ENCODE measurements at regions not wholly inside any gene's neighbourhood (a gene's known extent, or its start where the extent isn't known, plus 50 kb on each side); places are given as distances from the start of the nearest gene placed in this dataset.

DNA sequence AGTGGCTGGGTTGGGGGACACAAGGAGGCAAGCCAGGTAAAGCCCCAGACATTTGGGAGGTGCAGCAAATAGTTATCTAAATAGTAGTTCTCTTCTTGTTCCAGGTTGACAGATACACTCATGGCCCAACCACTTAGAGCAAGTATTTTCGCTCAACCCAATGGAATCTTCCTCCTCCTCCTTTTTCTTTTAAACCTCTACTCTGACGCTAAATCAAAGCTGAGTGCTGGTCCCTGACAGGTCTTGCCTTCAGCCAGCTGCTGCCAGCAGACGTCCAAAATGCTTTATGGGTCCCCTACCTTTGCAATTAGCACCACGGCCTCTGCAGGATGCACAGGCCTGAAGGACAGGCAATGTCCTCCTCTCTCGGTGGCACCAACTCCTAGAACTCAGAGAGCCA, 558.5 kb downstream of the MIAT start:
- Histone ChIP-seq H3K4me1 (ENCODE audit: control insufficient read depth in 1 of 2, insufficient read depth in 1 of 2, low read depth in 1 of 2, low read length in 1 of 2) (no peaks in the 10 kb centered on the region), H3K27ac (no peak overlapping the region), H3K4me3 (ENCODE audit: low read depth in 1 of 2, low read length in 1 of 2) (no peak overlapping the region), H3K36me3 (no peaks in the 10 kb centered on the region), H3K27me3 (peaks cover 24% of the 10 kb centered on the region), H3K9me3 (no peaks in the 10 kb centered on the region)
- TF ChIP-seq, protein P1, sequence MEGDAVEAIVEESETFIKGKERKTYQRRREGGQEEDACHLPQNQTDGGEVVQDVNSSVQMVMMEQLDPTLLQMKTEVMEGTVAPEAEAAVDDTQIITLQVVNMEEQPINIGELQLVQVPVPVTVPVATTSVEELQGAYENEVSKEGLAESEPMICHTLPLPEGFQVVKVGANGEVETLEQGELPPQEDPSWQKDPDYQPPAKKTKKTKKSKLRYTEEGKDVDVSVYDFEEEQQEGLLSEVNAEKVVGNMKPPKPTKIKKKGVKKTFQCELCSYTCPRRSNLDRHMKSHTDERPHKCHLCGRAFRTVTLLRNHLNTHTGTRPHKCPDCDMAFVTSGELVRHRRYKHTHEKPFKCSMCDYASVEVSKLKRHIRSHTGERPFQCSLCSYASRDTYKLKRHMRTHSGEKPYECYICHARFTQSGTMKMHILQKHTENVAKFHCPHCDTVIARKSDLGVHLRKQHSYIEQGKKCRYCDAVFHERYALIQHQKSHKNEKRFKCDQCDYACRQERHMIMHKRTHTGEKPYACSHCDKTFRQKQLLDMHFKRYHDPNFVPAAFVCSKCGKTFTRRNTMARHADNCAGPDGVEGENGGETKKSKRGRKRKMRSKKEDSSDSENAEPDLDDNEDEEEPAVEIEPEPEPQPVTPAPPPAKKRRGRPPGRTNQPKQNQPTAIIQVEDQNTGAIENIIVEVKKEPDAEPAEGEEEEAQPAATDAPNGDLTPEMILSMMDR (IDR thresholded peaks at IDR 0.05): no peak

DNA sequence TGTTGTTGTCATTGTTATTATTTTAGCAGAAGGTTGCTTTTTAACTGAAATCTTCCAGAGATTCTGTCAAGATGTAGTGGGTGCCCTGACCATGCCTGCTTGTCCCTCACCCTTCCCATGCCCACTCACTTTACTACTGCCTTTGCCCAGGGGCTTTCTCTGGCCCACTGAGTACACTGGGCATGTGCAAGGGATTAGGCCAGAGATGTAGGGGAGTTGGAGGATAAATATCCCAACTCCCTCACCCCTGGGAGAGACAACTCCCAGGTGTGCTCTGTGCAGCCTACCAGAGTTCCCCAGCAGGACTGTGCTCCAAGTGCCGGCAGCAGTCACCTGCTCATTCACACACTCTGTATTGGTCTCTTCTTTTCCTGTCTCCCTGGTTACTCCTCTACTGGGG, 559.1 kb downstream of the MIAT start:
- no peak overlapping the region for H3K4me3 ChIP-seq (ENCODE audit: low read depth in 1 of 2, low read length in 1 of 2)
- TF ChIP-seq, protein P1 (IDR thresholded peaks at IDR 0.05): no peak
- no peaks in the 10 kb centered on the region for H3K9me3 ChIP-seq
- no peak overlapping the region for H3K27ac ChIP-seq
- no peaks in the 10 kb centered on the region for H3K4me1 ChIP-seq (ENCODE audit: control insufficient read depth in 1 of 2, insufficient read depth in 1 of 2, low read depth in 1 of 2, low read length in 1 of 2)
- H3K36me3 ChIP-seq: no peaks in the 10 kb centered on the region
- H3K27me3 ChIP-seq: peaks cover 18% of the 10 kb centered on the region

DNA sequence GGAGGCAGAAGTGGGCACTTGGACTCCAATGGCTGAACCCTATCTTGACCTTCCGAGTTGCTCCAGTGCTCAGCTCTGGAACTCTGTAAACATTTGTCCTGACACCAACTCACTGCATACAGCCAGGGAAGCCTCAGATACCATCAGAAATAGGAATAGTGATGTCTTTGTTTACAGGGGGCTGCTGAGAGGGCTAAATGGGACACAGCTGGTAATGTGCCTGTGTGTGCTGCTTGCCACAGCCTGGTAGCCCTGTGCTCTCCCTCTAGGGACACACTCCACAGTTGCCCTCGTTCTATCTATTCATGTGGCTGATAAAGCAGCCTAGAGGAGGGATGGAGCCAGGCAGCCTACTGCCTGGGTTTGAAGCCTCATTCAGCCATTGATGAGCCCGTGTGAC, 559.8 kb downstream of the MIAT start:
- no peak overlapping the region for H3K4me3 ChIP-seq (ENCODE audit: low read depth in 1 of 2, low read length in 1 of 2)
- H3K36me3 ChIP-seq: no peaks in the 10 kb centered on the region
- TF ChIP-seq, protein P1 (IDR thresholded peaks at IDR 0.05): no peak
- H3K27me3 ChIP-seq: peaks cover 13% of the 10 kb centered on the region
- no peaks in the 10 kb centered on the region for H3K9me3 ChIP-seq
- no peaks in the 10 kb centered on the region for H3K4me1 ChIP-seq (ENCODE audit: control insufficient read depth in 1 of 2, insufficient read depth in 1 of 2, low read depth in 1 of 2, low read length in 1 of 2)
- no peak overlapping the region for H3K27ac ChIP-seq

DNA sequence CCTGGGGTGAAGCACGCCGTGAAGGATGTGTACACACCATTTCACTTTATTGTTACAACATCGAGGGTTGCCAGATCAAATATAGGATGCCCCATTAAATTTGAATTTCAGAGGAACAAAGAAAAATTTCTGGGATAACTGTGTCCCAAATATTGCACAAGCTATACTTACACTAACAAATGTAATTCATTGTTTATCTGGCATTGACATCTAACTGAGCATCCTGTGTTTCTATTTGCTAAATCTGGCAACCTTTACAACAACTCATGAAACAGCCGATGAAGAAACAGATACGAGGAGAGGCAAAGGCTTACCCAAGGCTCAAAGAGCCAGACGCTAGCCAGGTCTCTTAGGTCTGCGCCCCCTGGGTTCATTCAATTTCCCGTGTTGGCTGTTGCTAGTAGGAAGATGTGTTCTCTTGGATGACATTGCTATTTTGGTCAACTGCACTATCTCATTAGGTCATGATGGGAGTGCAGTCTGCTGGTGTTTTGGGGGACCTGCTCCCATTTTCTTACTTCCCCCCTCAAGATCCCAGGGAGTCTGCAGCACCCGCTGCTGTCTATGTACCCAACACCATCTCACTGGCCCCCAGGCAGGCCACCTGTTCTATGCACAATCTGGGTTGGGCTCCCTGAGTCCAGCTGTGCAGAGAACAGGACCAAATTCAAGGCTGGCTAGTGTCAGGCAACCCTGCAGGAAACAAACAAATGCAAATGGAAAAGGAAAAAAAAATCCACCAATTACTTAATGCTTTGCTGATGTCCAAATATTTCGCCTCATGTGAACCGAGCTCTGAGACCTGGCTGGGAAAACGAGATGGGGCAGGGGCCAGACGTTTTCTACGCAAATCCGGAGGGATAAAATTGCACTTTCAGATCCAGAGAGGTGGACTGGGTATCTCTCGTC, 560.9 kb downstream of the MIAT start:
- Histone ChIP-seq H3K27me3 (peaks cover 2% of the 10 kb centered on the region), H3K27ac (no peak overlapping the region), H3K36me3 (no peaks in the 10 kb centered on the region), H3K9me3 (no peaks in the 10 kb centered on the region), H3K4me3 (ENCODE audit: low read depth in 1 of 2, low read length in 1 of 2) (no peak overlapping the region), H3K4me1 (ENCODE audit: control insufficient read depth in 1 of 2, insufficient read depth in 1 of 2, low read depth in 1 of 2, low read length in 1 of 2) (no peaks in the 10 kb centered on the region)
- TF ChIP-seq, protein P1 (IDR thresholded peaks at IDR 0.05): no peak

DNA sequence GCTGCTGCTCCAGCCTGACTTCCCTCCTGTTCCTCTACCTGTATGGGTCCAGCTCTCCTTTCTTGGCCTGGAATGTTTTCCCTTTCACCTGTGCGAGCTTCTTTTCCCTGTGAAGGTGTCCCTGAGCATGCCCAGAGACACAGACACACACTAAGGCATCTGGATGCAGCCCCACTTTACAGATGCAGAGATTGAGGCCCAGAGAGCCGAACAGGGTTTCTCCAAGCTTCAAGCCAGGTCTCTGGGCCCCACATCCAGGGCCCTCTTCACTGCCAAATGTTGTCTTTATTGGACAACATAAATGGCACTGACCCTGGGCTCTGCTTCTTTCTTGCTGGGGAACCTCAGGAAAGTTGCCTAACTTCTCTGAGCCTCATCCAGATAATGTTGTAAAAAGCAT, 561.6 kb downstream of the MIAT start:
- H3K27me3 ChIP-seq: peaks cover under 1% of the 10 kb centered on the region

More for the DNA sequence above, 561.6 kb downstream of the MIAT start:
- Histone ChIP-seq H3K9me3 (no peaks in the 10 kb centered on the region), H3K4me1 (ENCODE audit: control insufficient read depth in 1 of 2, insufficient read depth in 1 of 2, low read depth in 1 of 2, low read length in 1 of 2) (no peaks in the 10 kb centered on the region), H3K36me3 (no peaks in the 10 kb centered on the region), H3K27ac (no peak overlapping the region), H3K4me3 (ENCODE audit: low read depth in 1 of 2, low read length in 1 of 2) (no peak overlapping the region)
- TF ChIP-seq, protein P1 (IDR thresholded peaks at IDR 0.05): no peak
